ENCODE measurements at regions not wholly inside any gene's neighbourhood (a gene's known extent, or its start where the extent isn't known, plus 50 kb on each side); places are given as distances from the start of the nearest gene placed in this dataset.

DNA sequence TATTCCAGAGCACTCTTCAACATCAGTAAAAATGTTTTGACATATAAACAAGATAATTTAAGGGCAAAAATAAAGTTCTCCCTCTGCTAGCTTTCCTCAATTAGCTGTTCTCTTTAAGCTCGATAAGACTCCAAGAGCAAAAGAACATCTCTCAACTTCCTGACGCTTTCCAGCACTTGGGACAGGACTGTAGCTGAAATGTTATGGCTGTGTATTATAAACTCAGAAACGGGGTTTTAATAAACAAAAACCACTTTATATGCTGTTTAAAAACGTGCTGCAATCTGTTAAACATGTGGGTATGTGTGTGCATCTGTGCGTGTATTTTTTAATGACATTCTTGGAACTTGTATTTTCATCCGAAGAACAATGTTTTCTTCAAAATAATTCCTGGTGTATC is 71.5 kb upstream of the RGS2 start (continued):
- TF ChIP-seq, protein P1, sequence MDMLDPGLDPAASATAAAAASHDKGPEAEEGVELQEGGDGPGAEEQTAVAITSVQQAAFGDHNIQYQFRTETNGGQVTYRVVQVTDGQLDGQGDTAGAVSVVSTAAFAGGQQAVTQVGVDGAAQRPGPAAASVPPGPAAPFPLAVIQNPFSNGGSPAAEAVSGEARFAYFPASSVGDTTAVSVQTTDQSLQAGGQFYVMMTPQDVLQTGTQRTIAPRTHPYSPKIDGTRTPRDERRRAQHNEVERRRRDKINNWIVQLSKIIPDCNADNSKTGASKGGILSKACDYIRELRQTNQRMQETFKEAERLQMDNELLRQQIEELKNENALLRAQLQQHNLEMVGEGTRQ (IDR thresholded peaks at IDR 0.05; ENCODE audit: low read length), result no peak

Data from H1 (cell line).